HG03442 (cell line): ENCODE measurements at regions not wholly inside any gene's neighbourhood (a gene's known extent, or its start where the extent isn't known, plus 50 kb on each side); places are given as distances from the start of the nearest gene placed in this dataset.

Experiments used
- ATAC-seq: cut with Tn5 transposase; IDR thresholded peaks from one replicate; pipeline ENCODE4 v1.9.1; 2021; ENCODE audit warnings: mild to moderate bottlenecking, moderate library complexity; ENCODE audit not compliant: unreplicated experiment

DNA sequence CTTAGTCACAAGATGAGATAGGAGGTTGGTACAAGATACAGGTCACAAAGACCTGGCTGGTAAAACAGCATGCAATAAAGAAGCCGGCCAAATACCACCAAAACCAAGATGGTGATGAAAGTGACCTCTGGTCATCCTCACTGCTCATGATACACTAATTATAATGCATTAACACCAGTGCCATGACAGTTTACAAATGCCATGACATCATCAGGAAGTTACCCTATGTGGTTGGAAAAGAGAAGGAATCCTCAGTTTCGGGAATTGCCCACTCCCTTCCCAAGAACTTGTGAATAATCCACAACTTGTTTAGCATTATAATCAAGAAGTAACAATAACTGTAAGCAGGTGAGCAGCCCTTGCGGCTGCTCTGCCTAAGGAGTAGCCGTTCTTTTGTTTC lies 408.5 kb upstream of the RAG2 start:
- no peak for ATAC-seq

DNA sequence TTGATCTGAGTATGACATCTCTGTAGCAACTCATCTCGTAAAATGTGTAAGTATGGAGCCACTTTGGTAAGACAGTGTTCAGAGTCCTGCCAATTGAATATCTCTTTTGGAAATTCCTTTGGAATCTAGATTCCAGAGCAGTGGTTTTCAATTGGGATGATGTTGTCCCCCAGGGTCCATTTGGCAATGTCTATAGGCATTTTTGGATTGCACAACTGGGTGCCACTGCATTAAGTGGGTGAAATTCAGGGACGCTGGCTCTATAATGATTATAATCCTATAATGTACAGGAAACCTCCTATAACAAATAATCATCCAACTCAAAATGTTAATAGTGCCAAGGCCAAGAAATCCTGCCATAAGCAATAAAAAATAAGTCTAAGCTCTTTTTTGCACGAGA lies 404.8 kb upstream of the RAG2 start:
- ATAC-seq: no peak

DNA sequence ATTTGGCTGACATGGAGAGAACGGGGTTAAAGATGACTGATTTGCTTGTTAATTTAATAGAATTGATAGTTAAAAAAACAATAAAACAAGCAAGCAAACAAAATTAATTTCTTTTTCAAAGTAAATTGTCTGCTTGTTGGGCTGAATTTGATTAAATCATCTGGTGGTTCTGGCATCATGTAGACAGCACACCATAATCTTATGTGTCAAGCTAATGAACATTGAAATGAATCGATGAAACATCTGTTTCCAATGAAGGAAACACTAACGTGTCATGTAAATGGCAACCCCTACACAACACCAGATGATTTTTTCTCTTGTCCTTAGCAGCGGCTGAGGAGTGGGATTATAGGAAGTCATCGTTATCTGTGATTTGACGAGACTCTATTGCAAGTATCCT lies 399.6 kb upstream of the RAG2 start:
- ATAC-seq: no peak

DNA sequence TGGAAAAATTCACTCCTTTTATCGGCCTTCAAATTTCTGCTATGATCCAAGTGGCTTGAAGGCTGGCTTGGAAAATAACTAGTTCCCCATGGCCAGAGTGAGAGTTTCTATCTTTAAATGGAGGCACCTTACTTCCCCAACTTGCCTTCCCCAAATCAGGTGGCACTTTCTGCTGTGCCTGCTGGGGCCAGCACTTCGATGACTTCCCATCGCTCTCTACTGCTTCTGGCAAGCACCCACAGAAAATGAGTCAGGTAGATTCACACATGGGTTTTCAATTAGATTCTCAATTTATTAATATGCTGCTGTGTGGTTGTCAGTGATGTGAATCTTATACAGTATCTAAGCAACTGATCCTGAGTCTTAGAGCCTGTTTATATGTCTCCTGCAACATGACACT lies 398.8 kb upstream of the RAG2 start:
- no peak for ATAC-seq

DNA sequence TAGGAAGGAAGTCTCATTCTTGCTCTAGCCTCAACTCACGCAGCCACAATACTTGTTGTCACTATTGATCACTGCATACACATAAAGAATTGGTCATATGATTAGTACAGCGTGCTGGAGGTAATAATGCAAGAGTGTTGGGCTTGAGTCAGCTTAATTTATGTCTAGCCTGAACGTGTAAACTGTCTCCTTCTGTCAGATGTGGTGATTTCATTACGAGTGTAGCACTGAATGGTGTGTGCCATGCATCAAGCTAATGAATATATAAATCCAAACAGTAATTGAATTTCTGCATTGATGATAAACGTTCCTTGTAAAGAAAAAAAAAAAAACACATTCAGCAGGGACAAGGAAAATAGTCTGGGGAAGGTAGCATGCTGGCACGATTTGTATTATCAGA lies 396.2 kb upstream of the RAG2 start:
- ATAC-seq: no peak

DNA sequence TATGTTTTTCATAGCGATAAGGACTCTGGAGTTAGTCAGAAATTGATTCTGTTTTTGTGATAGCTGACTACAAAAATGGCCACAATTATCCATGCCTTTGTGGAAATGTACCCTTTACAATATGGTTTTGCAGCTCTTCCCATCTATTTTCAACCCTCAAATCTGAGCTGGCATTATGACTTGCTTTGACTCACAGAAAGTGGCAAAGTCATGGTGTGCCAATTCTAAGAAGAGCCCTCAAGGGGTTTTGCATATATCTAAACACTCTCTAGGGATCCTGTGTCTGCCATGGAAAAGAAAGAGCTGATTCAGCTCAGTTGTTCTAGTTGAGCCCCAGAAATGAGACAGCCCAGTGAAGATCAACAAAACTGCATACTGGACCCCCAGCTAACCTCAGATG lies 390.5 kb upstream of the RAG2 start:
- ATAC-seq: no peak

DNA sequence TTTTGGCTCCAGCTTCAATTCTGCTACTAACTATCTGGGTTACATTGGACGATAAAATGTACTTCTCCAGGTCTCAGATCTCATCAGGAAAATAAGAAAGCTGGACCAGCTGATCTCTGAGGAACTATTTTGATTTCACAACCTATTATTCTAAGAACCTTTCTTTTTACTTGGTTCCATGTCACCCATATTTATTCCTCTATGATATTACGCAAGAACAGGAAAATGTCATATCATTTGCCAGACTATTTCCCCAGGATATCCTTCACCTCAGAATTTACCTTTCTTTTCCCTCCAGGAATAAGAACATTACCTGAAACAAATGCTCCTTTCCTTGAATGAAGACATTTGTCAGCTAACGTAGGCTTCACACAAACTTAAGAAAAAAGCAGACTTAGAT lies 387.5 kb upstream of the RAG2 start:
- no peak for ATAC-seq

DNA sequence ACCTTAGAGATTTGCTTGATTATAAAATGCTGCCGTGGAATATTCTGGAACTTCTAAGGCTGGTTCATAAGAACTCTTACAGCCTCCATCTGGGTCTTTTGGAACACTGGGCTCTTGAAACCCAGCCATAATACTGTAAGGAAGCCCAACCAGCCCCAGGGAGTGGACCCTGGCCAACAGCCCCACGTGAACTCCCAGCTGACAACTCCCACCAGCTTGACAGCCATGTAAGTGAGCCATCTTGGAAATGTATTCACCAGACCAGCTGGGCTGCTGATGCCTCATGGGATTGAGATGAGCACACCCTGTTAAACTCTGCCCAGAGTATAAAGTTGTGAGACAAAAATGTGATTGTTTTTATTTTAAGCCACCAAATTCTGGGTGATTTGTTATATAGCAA lies 378.7 kb upstream of the RAG2 start:
- ATAC-seq: no peak

DNA sequence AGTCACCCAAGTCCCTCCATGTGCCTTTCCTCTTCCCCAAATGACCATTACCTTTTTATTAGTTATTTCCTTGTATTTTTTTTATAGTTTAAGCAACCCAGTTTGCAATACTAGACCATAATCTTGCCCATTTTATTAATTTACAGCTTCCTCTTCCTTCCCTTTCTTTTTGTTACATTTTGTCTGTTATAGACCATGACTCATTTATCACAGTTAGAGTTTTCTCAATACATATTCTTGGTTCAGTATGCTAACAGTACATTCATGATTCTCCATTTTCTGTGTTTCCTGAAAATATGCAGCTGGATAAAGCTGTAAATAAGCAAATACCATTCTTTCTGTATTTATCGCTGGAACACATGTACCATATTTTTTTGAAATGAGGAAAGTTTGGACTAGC lies 376.7 kb upstream of the RAG2 start:
- no peak for ATAC-seq

DNA sequence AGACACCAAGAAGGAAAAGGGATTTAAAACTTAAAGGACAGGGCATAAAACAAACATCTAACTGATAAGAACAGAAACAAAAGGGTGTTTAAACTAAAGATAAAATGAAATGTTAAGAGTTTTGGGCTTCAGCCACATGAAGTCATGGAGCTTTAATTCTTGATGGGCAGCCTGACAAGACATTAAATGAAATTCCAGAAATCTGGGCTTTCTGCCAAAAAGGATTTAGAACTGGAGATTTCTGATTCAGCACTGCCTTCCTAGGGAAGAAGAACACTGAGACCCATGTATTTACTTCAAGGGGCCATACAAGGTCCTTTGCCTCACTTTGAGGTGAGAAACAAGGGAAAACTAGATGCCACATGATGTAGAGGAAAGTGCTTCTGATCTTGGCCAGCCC lies 355.9 kb upstream of the RAG2 start:
- no peak for ATAC-seq

DNA sequence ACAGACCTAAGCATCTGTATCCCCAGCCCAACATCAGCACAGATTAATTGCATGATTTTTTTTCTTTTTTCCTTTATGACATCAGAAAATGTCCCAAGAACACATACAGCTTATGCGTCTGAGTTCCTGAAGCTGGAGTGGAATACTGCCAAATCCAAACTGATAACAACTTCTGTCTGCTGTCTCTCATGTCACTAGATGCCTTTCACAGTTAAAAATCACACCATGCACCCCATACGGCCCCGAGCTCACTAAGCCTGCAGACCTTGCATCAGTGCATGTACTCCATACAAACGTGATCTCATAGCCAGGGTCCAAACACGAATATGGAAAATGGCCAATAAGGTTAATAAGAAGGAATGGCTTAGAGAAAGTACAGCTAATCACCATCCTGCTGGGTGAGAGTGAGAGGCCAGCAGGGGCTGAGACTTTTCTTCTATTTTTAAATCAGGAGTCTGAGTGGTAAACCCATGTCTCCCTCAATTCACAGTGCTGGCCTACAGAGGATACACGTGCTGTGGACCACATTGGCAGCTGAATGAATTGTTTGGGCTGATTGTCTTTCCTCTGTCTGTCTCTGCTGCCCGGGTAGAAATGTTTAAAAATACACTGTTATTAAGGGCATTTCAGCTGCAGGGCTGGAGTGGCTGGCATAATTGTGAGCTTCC lies 350.6 kb upstream of the RAG2 start:
- no peak for ATAC-seq

DNA sequence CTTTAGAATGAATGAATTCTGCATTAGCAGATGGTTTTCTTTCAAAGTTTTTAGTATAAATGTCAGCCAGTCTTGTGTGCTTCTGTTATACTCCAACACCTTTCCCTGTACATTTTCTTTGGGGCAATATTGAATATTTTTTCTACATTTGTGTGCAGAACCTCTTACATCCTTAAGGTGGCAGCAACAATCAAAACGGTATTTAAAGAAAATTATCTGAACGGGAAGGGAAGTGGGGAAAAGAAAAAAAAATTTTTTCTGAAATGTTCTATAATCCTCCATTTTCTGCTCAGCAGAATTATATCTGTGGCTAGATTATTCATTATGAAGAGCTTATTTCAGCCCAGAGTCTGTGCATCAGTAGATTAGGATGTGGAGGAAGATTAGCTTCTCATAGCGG lies 347.3 kb upstream of the RAG2 start:
- peak; percentile 48 for ATAC-seq

DNA sequence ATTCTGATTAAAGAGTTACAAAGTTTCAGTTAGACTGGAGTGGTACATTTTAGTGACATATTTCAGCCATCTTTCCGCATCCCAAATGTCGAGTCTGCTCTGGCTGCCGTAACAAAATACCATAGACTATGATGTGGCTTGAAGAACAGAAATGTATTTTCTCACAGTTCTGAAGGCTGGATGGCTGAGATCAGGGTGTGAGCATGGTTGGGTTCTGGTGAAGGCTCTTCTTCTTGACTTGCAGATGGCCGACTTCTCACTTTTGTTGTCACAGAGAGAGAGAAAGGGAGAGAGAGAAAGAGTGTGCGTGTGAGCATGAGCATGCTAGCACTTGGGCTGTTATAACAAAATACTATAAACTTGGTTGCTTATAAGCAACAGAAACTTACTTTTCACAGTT lies 335.4 kb upstream of the RAG2 start:
- no peak for ATAC-seq

DNA sequence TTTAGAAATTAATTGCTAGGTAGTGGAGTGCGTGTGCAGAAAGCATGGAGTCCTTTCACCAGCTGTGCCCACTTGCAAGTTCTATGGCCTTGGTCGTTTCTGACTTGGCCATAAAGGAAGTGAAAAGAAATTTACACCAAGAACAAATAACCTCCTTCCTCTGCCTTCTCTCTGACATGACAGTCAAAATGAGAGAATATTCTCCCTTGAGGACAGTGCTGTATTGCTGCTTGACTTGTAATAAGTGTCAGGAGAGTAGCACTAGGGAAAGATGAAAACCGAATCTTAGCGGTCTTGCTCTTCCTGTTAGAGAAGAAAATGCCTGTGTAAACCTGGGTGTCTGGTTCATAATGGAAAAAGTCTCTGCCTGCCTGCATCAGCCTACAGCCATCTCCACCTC lies 333.1 kb upstream of the RAG2 start:
- no peak for ATAC-seq

DNA sequence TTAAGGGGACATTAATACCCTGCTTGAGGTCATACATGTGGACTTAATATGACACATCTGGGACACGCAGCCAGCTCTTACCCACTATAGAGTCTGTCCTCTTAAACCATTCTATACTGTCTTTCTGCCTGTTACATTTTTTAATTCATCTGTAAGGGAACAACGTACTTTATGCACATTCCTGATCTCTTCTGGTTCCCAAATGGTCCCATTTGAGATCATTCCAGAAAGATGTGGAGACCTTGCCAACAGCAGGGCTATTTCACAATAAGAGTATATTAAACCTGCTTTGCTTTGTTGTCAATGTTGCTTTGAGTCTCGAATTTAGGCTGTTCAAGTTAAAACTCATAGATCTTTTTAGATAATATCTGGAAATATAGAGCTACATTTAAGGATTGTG lies 332.2 kb upstream of the RAG2 start:
- no peak for ATAC-seq

DNA sequence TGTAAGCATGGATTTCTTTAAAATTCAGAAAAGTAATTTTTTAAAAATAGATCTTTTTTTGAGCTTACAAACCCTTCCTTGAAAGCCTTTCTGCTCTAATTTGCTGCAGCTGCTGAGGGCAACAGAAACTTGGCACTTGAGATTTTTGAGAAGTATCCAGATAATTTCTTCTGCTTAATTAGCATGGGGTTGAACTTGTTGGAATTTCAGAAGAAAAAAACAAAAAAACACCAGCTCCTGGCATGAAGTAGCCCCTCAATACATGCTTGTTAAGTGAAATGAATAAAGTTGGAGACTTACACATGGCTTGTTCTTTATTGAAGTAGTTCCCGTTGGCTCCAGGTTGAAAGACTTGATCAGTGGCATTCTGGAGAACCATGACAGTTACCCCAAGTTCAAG lies 331.4 kb upstream of the RAG2 start:
- no peak for ATAC-seq

DNA sequence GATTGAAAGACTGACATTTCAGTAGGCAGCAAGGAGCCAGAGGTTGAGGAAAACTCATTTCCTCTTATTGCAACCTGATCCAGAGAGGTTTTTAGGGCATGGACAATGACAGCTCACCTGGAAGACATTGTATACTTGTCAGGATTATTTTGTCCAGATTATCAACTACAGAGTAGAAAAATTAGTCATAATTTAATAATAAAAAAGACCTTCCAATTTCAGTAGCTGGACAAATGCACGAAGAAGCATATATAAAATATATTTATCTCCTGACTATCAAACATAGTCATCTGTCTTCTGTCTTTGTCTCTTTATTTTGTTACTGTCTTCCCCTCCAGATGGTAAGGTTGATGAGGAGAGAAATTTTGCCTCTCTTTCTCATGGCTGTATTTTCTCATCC lies 330.6 kb upstream of the RAG2 start:
- ATAC-seq: no peak

DNA sequence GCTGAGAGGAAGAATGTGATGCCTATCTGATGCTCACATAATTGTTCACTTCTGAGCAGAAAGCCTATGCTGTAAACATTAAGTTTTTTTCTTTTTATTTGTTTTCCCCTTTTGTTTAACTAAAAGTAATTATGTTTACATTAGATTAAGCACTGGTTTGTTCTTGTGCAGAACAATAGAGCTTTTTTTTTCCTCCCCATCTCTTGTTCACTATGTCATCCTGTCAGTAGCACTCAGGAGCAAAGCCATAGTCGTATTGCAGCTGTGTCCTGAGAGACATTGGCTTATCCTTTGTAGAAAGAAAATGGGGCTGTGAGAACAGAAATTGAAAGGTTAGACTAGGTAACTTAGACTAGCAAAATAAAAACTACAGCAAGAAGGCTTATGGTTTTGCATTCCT lies 301.8 kb upstream of the RAG2 start:
- no peak for ATAC-seq

DNA sequence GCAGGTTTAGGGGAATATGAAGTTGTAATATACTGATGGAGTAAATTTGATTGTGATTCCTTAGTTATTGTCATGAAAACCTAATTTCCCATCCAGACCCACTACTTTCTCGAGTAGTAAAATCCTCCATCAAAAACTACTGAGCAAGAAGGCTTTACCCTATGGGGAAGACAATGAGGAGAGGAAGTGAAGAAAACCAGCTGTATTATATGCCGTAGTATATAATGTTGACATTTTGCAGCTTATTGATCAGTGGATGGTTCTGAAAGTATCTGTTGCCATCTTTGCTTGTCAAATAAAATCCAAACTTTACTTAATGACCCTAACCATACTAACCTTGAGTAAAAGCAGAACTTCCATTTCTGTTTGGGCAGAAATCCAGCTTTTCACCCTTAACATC lies 292.8 kb upstream of the RAG2 start:
- no peak for ATAC-seq

DNA sequence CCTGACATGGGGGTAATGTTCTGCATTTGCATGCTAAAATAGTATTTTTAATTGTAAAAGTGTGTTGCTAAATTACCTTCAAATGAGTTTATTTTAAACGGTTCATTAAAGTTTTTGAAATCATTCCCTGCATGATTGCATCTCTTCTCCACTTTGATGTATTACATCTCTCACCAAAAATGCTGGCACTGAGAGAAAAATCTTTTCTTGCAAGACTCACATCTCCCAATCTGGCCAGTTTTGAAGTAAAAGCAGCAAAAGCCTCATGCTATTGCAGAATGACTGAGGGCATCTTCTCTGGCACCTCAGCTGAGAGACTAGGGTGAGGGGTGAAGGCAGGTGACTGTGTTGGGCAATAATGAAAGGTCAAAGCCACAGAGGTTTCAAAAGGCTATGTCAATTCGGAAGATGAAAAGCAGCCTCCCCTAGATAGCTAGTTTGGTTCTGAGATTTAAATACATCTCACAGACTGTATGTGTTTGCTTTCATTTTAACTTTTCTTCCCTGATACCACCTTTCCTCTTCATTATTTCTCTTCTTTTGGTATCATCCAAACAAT lies 292.2 kb upstream of the RAG2 start:
- no peak for ATAC-seq

DNA sequence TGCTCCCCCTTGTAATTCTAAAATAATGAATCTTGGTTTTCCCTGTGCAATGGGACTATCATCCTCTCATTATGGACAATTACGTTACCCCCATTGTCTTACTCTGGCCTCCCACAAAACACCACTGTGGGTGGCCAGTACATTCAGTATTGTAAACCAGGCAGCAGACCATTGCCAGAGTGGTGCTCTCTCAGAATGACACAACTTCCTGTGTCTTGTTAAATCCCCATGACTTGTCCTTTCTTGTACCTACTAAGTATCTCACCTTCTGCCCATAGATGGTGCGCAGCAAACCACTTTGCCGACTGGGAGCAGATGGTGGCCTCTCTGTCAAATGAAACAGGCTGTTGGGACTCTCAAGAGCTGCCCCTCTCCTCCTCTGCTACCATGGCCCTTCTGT lies 287.1 kb upstream of the RAG2 start:
- ATAC-seq: no peak

DNA sequence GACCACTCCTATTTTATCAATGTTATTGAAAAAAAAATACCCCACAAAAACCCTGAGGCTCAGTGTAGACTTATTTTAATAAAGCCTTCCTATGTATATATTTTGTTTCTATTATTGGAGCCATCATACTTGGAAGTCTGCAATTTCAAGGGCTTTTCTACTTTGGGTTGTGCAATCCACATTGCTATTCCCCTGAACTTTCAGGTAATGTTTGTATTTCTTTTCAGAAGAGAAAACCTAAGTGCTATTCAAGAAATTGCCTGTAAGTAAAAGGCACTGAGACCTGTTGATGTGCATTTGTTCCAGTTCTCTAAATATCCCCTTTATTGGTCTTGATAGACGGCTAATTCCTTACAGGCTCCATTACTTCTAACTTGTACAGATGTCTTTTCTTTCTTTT lies 280.7 kb upstream of the RAG2 start:
- ATAC-seq: no peak

DNA sequence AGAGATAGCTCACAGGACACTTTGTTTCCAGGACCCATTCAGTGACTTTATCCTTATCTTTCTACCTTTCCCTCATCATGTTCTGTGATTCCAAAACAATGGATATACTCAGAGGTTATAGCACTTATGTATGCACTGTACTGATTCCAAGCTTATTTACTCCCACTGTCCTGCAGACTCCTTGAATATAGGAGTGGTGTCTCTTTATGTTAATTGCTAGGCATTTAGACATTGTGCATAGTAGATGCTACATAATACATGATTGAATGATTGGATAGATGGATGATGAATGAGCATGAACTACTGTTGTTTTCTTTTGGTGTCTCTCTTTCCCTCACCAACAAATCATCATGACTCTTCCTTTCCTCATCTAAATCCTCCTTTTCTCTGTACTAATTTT lies 279.1 kb upstream of the RAG2 start:
- no peak for ATAC-seq
